ENCODE measurements at regions not wholly inside any gene's neighbourhood (a gene's known extent, or its start where the extent isn't known, plus 50 kb on each side); places are given as distances from the start of the nearest gene placed in this dataset.

- H2AFZ ChIP-seq (ENCODE audit: control insufficient read depth, low read length), result no peak overlapping the region
- H4K20me1 ChIP-seq (ENCODE audit: control insufficient read depth, extremely low read depth, insufficient read depth, low read length), result no peaks in the 10 kb centered on the region
- no peak for FAIRE-seq
- H3K9me1 ChIP-seq (ENCODE audit: control insufficient read depth, extremely low read depth, insufficient read depth, low read length), result no peaks in the 10 kb centered on the region
- no peak for TF ChIP-seq CTCF (optimal IDR thresholded peaks at IDR 0.05 in 1 of 3, IDR thresholded peaks at IDR 0.05 in 1 of 3, conservative IDR thresholded peaks at IDR 0.05 in 1 of 3; ENCODE audit: extremely low read depth in 1 of 3, insufficient read depth in 2 of 3, low read length in 3 of 3)
- TF ChIP-seq EZH2 (IDR thresholded peaks at IDR 0.05; ENCODE audit: low read length), result no peak
- no peaks in the 10 kb centered on the region for H3K27me3 ChIP-seq (ENCODE audit: control insufficient read depth, extremely low read depth, insufficient read depth, low read length)
- H3K4me2 ChIP-seq (ENCODE audit: control insufficient read depth, extremely low read depth, insufficient read depth, low read depth, low read length), result no peak overlapping the region
- no peaks in the 10 kb centered on the region for H3K36me3 ChIP-seq (ENCODE audit: control insufficient read depth in 2 of 2, extremely low read depth in 1 of 2, insufficient read depth in 2 of 2, low read length in 2 of 2)
- dilution Hi-C loops (cut with MboI; ENCODE audit: extremely low pct_ligation_motif_present, low sequenced_read_pairs), result loop anchor here (25.0 kb wide), 1 partner anchor 146 kb away; no protein-coding TSS in a partner anchor
- H3K79me2 ChIP-seq (ENCODE audit: control insufficient read depth, insufficient read depth, low read length), result no peaks in the 10 kb centered on the region
- no peak overlapping the region for H3K27ac ChIP-seq (ENCODE audit: control insufficient read depth, insufficient read depth, low read length)
- H3K4me1 ChIP-seq (ENCODE audit: control insufficient read depth, extremely low read depth, insufficient read depth, low read length), result no peaks in the 10 kb centered on the region
- no peak for DNase-seq (ENCODE audit: low read depth, low spot score)
- H3K9ac ChIP-seq (ENCODE audit: control insufficient read depth, extremely low read depth, insufficient read depth, low read length), result no peak overlapping the region
- no peak overlapping the region for H3K4me3 ChIP-seq (ENCODE audit: control insufficient read depth in 2 of 3, extremely low read depth in 1 of 3, insufficient read depth in 2 of 3, low read depth in 1 of 3, low read length in 3 of 3)
- H3K9me3 ChIP-seq (ENCODE audit: control insufficient read depth, low read depth, low read length), result no peaks in the 10 kb centered on the region
Observed at GRCh38 chr13:99691552-99691951, 190.3 kb downstream of the TM9SF2 start.

- no peak overlapping the region for H3K27ac ChIP-seq (ENCODE audit: control insufficient read depth, insufficient read depth, low read length)
- H3K4me2 ChIP-seq (ENCODE audit: control insufficient read depth, extremely low read depth, insufficient read depth, low read depth, low read length), result no peak overlapping the region
- H3K9me3 ChIP-seq (ENCODE audit: control insufficient read depth, low read depth, low read length), result no peaks in the 10 kb centered on the region
- no peaks in the 10 kb centered on the region for H4K20me1 ChIP-seq (ENCODE audit: control insufficient read depth, extremely low read depth, insufficient read depth, low read length)
- no peaks in the 10 kb centered on the region for H3K4me1 ChIP-seq (ENCODE audit: control insufficient read depth, extremely low read depth, insufficient read depth, low read length)
- H3K79me2 ChIP-seq (ENCODE audit: control insufficient read depth, insufficient read depth, low read length), result no peaks in the 10 kb centered on the region
- H3K36me3 ChIP-seq (ENCODE audit: control insufficient read depth in 2 of 2, extremely low read depth in 1 of 2, insufficient read depth in 2 of 2, low read length in 2 of 2), result no peaks in the 10 kb centered on the region
- TF ChIP-seq CTCF (optimal IDR thresholded peaks at IDR 0.05 in 1 of 3, IDR thresholded peaks at IDR 0.05 in 1 of 3, conservative IDR thresholded peaks at IDR 0.05 in 1 of 3; ENCODE audit: extremely low read depth in 1 of 3, insufficient read depth in 2 of 3, low read length in 3 of 3), result no peak
- no peak for TF ChIP-seq EZH2 (IDR thresholded peaks at IDR 0.05; ENCODE audit: low read length)
- dilution Hi-C loops (cut with MboI; ENCODE audit: extremely low pct_ligation_motif_present, low sequenced_read_pairs), result loop anchor here (25.0 kb wide), 1 partner anchor 147 kb away; no protein-coding TSS in a partner anchor
- no peak for DNase-seq (ENCODE audit: low read depth, low spot score)
- H3K4me3 ChIP-seq (ENCODE audit: control insufficient read depth in 2 of 3, extremely low read depth in 1 of 3, insufficient read depth in 2 of 3, low read depth in 1 of 3, low read length in 3 of 3), result no peak overlapping the region
- no peak overlapping the region for H2AFZ ChIP-seq (ENCODE audit: control insufficient read depth, low read length)
- no peaks in the 10 kb centered on the region for H3K27me3 ChIP-seq (ENCODE audit: control insufficient read depth, extremely low read depth, insufficient read depth, low read length)
- H3K9ac ChIP-seq (ENCODE audit: control insufficient read depth, extremely low read depth, insufficient read depth, low read length), result no peak overlapping the region
- no peaks in the 10 kb centered on the region for H3K9me1 ChIP-seq (ENCODE audit: control insufficient read depth, extremely low read depth, insufficient read depth, low read length)
- no peak for FAIRE-seq
Observed at GRCh38 chr13:99690426-99691174, 189.3 kb downstream of the TM9SF2 start.
